SK-N-SH treated with all-trans-retinoic acid at 6 μM for 48 hours (cell line): ENCODE measurements at regions not wholly inside any gene's neighbourhood (a gene's known extent, or its start where the extent isn't known, plus 50 kb on each side); places are given as distances from the start of the nearest gene placed in this dataset.
"Not testable (repeated sequence)": the region's sequence is repeated elsewhere in the genome, so short reads cannot be mapped to it uniquely, and the experiment has no call there.

Source experiments
- ATAC-seq: fragments of 200-7000 bp; cut with Tn5 transposase; 3 replicates; pipeline ENCODE4 v1.9.1; 2020; ENCODE audit warnings: mild to moderate bottlenecking, moderate library complexity
- ARNTL ChIP-seq: fragments of 450-650 bp; formaldehyde crosslinking; IDR thresholded peaks from 2 replicates; pipeline ENCODE4 v1.5.0; 2020; ENCODE audit warnings: low read depth, mild to moderate bottlenecking, moderate library complexity, borderline replicate concordance
- BACH2 ChIP-seq: fragments of 250-450 bp; sonication (Bioruptor Pico); IDR thresholded peaks from 2 replicates; pipeline ENCODE4 v1.9.0; 2021; ENCODE audit warnings: mild to moderate bottlenecking, borderline replicate concordance
- CSRNP3 ChIP-seq: fragments of 250-450 bp; sonication (Bioruptor Pico); IDR thresholded peaks from 2 replicates; pipeline ENCODE4 v1.5.1; 2021; ENCODE audit warnings: mild to moderate bottlenecking, moderate library complexity
- ESRRG ChIP-seq: fragments of 250-450 bp; sonication (Bioruptor Pico); IDR thresholded peaks from 2 replicates; pipeline ENCODE4 v1.6.1; 2021; ENCODE audit warnings: mild to moderate bottlenecking
- GLIS3 ChIP-seq: fragments of 250-450 bp; sonication (Bioruptor Pico); IDR thresholded peaks from 2 replicates; pipeline ENCODE4 v1.5.0; 2020; ENCODE audit warnings: mild to moderate bottlenecking, moderate library complexity
- ISL1 ChIP-seq: fragments of 250-450 bp; sonication (Bioruptor Pico); IDR thresholded peaks from 2 replicates; pipeline ENCODE4 v2.1.2; 2022; ENCODE audit warnings: mild to moderate bottlenecking, moderate library complexity
- OSR1 ChIP-seq: fragments of 250-450 bp; sonication (Bioruptor Pico); IDR thresholded peaks from 2 replicates; pipeline ENCODE4 v1.8.0; 2022; ENCODE audit warnings: moderate library complexity, mild to moderate bottlenecking, inconsistent platforms
- PATZ1 ChIP-seq: fragments of 250-450 bp; sonication (Bioruptor Pico); IDR thresholded peaks from 2 replicates; pipeline ENCODE4 v1.8.0; 2020; ENCODE audit warnings: mild to moderate bottlenecking, moderate library complexity, borderline replicate concordance
- POU6F1 ChIP-seq: fragments of 250-450 bp; sonication (Bioruptor Pico); IDR thresholded peaks from 2 replicates; pipeline ENCODE4 v1.8.0; 2021; ENCODE audit warnings: low read depth, mild to moderate bottlenecking, moderate library complexity, borderline replicate concordance
- RARB ChIP-seq: fragments of 250-450 bp; sonication (Bioruptor Pico); IDR thresholded peaks from 2 replicates; pipeline ENCODE4 v1.8.0; 2021; ENCODE audit warnings: mild to moderate bottlenecking, moderate library complexity
- SNAI2 ChIP-seq: fragments of 250-450 bp; sonication (Bioruptor Pico); IDR thresholded peaks from 2 replicates; pipeline ENCODE4 v1.5.0; 2020; ENCODE audit warnings: mild to moderate bottlenecking, moderate library complexity
- TCF4 ChIP-seq: fragments of 250-450 bp; sonication (Bioruptor Pico); IDR thresholded peaks from 2 replicates; pipeline ENCODE4 v1.8.0; 2021; ENCODE audit warnings: mild to moderate bottlenecking, moderate library complexity, borderline replicate concordance
- TOX ChIP-seq: fragments of 250-450 bp; sonication (Bioruptor Pico); IDR thresholded peaks from 2 replicates; pipeline ENCODE4 v1.8.0; 2021; ENCODE audit warnings: mild to moderate bottlenecking, moderate library complexity, borderline replicate concordance
- TSHZ2 ChIP-seq: fragments of 250-450 bp; sonication (Bioruptor Pico); IDR thresholded peaks from 2 replicates; pipeline ENCODE4 v1.5.0; 2020; ENCODE audit warnings: mild to moderate bottlenecking, moderate library complexity
- ZC3H10 ChIP-seq: fragments of 250-450 bp; sonication (Bioruptor Pico); IDR thresholded peaks from 2 replicates; pipeline ENCODE4 v1.5.1; 2021; ENCODE audit warnings: mild to moderate bottlenecking, moderate library complexity
- ZFP3 ChIP-seq: fragments of 250-450 bp; sonication (Bioruptor Pico); IDR thresholded peaks from 2 replicates; pipeline ENCODE4 v1.5.0; 2020; ENCODE audit warnings: mild to moderate bottlenecking, moderate library complexity
- ZFP30 ChIP-seq: fragments of 450-650 bp; formaldehyde crosslinking; IDR thresholded peaks from 2 replicates; pipeline ENCODE4 v1.5.0; 2022; ENCODE audit warnings: mild to moderate bottlenecking, moderate library complexity
- ZNF70 ChIP-seq: fragments of 450-650 bp; formaldehyde crosslinking; IDR thresholded peaks from 2 replicates; pipeline ENCODE4 v1.5.0; 2020; ENCODE audit warnings: mild to moderate bottlenecking, moderate library complexity
- ZNF8 ChIP-seq: fragments of 450-650 bp; formaldehyde crosslinking; IDR thresholded peaks from 2 replicates; pipeline ENCODE4 v1.5.0; 2020; ENCODE audit warnings: mild to moderate bottlenecking, moderate library complexity

GRCh38 chrX:506341-506740, 119.6 kb upstream of the PPP2R3B start (continued):
- TF ChIP-seq TSHZ2 (no peak), ZNF70 (CRISPR knock-in tag) (no peak)

GRCh38 chrX:508163-508562, 121.5 kb upstream of the PPP2R3B start:
- TF ChIP-seq ZFP30 (CRISPR knock-in tag): no peak
- TF ChIP-seq GLIS3 (CRISPR knock-in tag): no peak
- TF ChIP-seq ISL1 (CRISPR knock-in tag): no peak
- TF ChIP-seq TSHZ2: no peak
- TF ChIP-seq ZNF8 (CRISPR knock-in tag): no peak
- no peak for TF ChIP-seq ESRRG (CRISPR knock-in tag)
- no peak for TF ChIP-seq OSR1 (CRISPR knock-in tag)
- no peak for TF ChIP-seq ZFP3 (CRISPR knock-in tag)
- no peak for TF ChIP-seq SNAI2 (CRISPR knock-in tag)
- no peak for TF ChIP-seq CSRNP3 (CRISPR knock-in tag)
- TF ChIP-seq PATZ1 (CRISPR knock-in tag): no peak
- TF ChIP-seq RARB (CRISPR knock-in tag): no peak
- no peak for TF ChIP-seq ZNF70 (CRISPR knock-in tag)
- TF ChIP-seq ARNTL (CRISPR knock-in tag): no peak
- TF ChIP-seq BACH2 (CRISPR knock-in tag): no peak
- no peak for TF ChIP-seq ZC3H10 (CRISPR knock-in tag)
- TF ChIP-seq TOX (CRISPR knock-in tag): no peak
- no peak for TF ChIP-seq POU6F1 (CRISPR knock-in tag)
- TF ChIP-seq TCF4 (CRISPR knock-in tag): no peak
- ATAC-seq: no peak

- ATAC-seq: not testable (repeated sequence)
Observed at GRCh38 chrX:508821-509220, 121.8 kb upstream of the SHOX start.

GRCh38 chrX:511089-511488, 119.5 kb upstream of the SHOX start:
- not testable (repeated sequence) for ATAC-seq
